ENCODE measurements at regions not wholly inside any gene's neighbourhood (a gene's known extent, or its start where the extent isn't known, plus 50 kb on each side); places are given as distances from the start of the nearest gene placed in this dataset.

- no peak for TF ChIP-seq MXI1 (IDR thresholded peaks at IDR 0.05; ENCODE audit: borderline replicate concordance, low read depth, low read length)
- TF ChIP-seq MAFK (IDR thresholded peaks at IDR 0.05; ENCODE audit: low read depth, low read length) = no peak
- TF ChIP-seq, protein P1, sequence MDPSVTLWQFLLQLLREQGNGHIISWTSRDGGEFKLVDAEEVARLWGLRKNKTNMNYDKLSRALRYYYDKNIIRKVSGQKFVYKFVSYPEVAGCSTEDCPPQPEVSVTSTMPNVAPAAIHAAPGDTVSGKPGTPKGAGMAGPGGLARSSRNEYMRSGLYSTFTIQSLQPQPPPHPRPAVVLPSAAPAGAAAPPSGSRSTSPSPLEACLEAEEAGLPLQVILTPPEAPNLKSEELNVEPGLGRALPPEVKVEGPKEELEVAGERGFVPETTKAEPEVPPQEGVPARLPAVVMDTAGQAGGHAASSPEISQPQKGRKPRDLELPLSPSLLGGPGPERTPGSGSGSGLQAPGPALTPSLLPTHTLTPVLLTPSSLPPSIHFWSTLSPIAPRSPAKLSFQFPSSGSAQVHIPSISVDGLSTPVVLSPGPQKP (IDR thresholded peaks at IDR 0.05; ENCODE audit: borderline replicate concordance, low read depth, low read length) = no peak
- no peak for TF ChIP-seq RFX5 (IDR thresholded peaks at IDR 0.05; ENCODE audit: low read depth, low read length)
- TF ChIP-seq CHD1 (IDR thresholded peaks at IDR 0.05; ENCODE audit: low read depth, low read length) = no peak
- TF ChIP-seq BHLHE40 (IDR thresholded peaks at IDR 0.05; ENCODE audit: low read depth, low read length) = no peak
- TF ChIP-seq CTCF (conservative IDR thresholded peaks at IDR 0.05; ENCODE audit: low read depth, low read length) = no peak
- no peak for TF ChIP-seq NFE2L2 (IDR thresholded peaks at IDR 0.05; ENCODE audit: low read depth, low read length)
- no peak for TF ChIP-seq RAD21 (IDR thresholded peaks at IDR 0.05; ENCODE audit: low read length)
- H2BK120ac ChIP-seq (ENCODE audit: low read depth, low read length) = no peak overlapping the region
- dilution Hi-C loops (cut with HindIII; ENCODE audit: low sequenced_read_pairs, unreplicated experiment) (no loop called here), intact Hi-C loops (cut with micrococcal nuclease) (no loop called here), in situ Hi-C loops (cut with MboI; ENCODE audit: low sequenced_read_pairs) (no loop called here)
- no peaks in the 10 kb centered on the region for H3K9me1 ChIP-seq (ENCODE audit: insufficient read depth, low read length)
- ATAC-seq (ENCODE audit: low read depth) (no peak), DNase-seq (no peak)
- H2BK15ac ChIP-seq (ENCODE audit: low read depth, low read length) = no peak overlapping the region
- no peaks in the 10 kb centered on the region for H3K36me3 ChIP-seq (ENCODE audit: control insufficient read depth, insufficient read depth, low read length)
- no peak overlapping the region for H2AFZ ChIP-seq (replicated peaks; ENCODE audit: low read length, poor library complexity)
- H3K23ac ChIP-seq (ENCODE audit: low read depth, low read length) = no peak overlapping the region
- no peak overlapping the region for H2BK20ac ChIP-seq (ENCODE audit: low read depth, low read length)
- POLR2A ChIA-PET (ENCODE audit: unreplicated experiment) = no interaction called here
- H3K27ac ChIP-seq (ENCODE audit: insufficient read depth, low read length) = no peak overlapping the region
- H2AK9ac ChIP-seq (replicated peaks; ENCODE audit: low read depth, low read length, poor library complexity) = no peak overlapping the region
- H3K18ac ChIP-seq (ENCODE audit: low read depth, low read length) = no peak overlapping the region
- no peak overlapping the region for H3K56ac ChIP-seq (ENCODE audit: extremely low read depth, insufficient read depth, low read length)
- no peak overlapping the region for H3K4ac ChIP-seq (ENCODE audit: low read depth, low read length)
- no peaks in the 10 kb centered on the region for H3K27me3 ChIP-seq (ENCODE audit: control insufficient read depth, insufficient read depth, low read length)
- no peak overlapping the region for H3K4me3 ChIP-seq (ENCODE audit: insufficient read depth, low read depth, low read length)
- no peaks in the 10 kb centered on the region for H4K20me1 ChIP-seq (ENCODE audit: insufficient read depth, low read length)
- H3K79me1 ChIP-seq (ENCODE audit: low read depth in 1 of 2, low read length in 2 of 2) = no peaks in the 10 kb centered on the region
- no peak overlapping the region for H4K8ac ChIP-seq (ENCODE audit: low read depth in 2 of 2, low read length in 2 of 2)
- no TSS peak for BruUV-seq (replicated peaks)
- no peak overlapping the region for H2BK5ac ChIP-seq (ENCODE audit: low read depth, low read length, poor library complexity, severe bottlenecking)
- no peak overlapping the region for H3K4me2 ChIP-seq (ENCODE audit: low read depth, low read length)
- no peak overlapping the region for H2AK5ac ChIP-seq (ENCODE audit: low read depth, low read length)
- no peaks in the 10 kb centered on the region for H3K4me1 ChIP-seq (ENCODE audit: control insufficient read depth, insufficient read depth, low read length)
- no peak overlapping the region for H3K14ac ChIP-seq (replicated peaks; ENCODE audit: low read depth, low read length)
- no CpG with 5 or more reads among the region's 2 CpGs for WGBS, 2 experiments (ENCODE audit: extremely low coverage in 2 of 2, insufficient read length in 1 of 2)
- H4K91ac ChIP-seq (ENCODE audit: insufficient read depth, low read depth, low read length) = no peak overlapping the region
- H3K9ac ChIP-seq (ENCODE audit: low read depth, low read length) = no peak overlapping the region
- H3K9me3 ChIP-seq (ENCODE audit: control insufficient read depth, insufficient read depth, low read length) = no peaks in the 10 kb centered on the region
- H4K5ac ChIP-seq (ENCODE audit: low read depth, low read length) = no peak overlapping the region
- CTCF ChIA-PET = no interaction called here
Measured at GRCh38 chr2:164429354-164429753, 191.9 kb downstream of the GRB14 start.

All from IMR-90 (cell line).